Activated CD4-positive, alpha-beta memory T cell treated with anti-CD3 and anti-CD28 coated beads for 36 hours (primary cell): ENCODE measurements at regions not wholly inside any gene's neighbourhood (a gene's known extent, or its start where the extent isn't known, plus 50 kb on each side); places are given as distances from the start of the nearest gene placed in this dataset.

Source experiments
- CTCF ChIA-PET: fragments of 350-600 bp; sonication (Branson Sonifier 250); formaldehyde crosslinking; loops from one replicate; lab custom pipeline; 2021; ENCODE audit warnings: antibody characterized with exemption, inconsistent platforms; lab: Charles Lee
- POLR2A ChIA-PET: fragments of 350-600 bp; sonication (Branson Sonifier 250); formaldehyde crosslinking; loops from one replicate; lab custom pipeline; 2021; ENCODE audit warnings: antibody characterized with exemption; lab: Charles Lee
- DNase-seq: peaks from one replicate; pipeline ENCODE4 v3.0.0-alpha.2; 2020
- H3K27ac Mint-ChIP-seq: one replicate; pipeline ENCODE4 v1.8.0; 2021; ENCODE audit warnings: mixed read lengths
- H3K27me3 Mint-ChIP-seq: one replicate; pipeline ENCODE4 v1.8.0; 2021; ENCODE audit warnings: mixed read lengths
- H3K36me3 Mint-ChIP-seq: one replicate; pipeline ENCODE4 v1.8.0; 2021; ENCODE audit warnings: mixed read lengths
- H3K4me1 Mint-ChIP-seq: one replicate; pipeline ENCODE4 v1.8.0; 2021; ENCODE audit warnings: low read depth, mixed read lengths
- H3K4me3 Mint-ChIP-seq: one replicate; pipeline ENCODE4 v1.8.0; 2021; ENCODE audit warnings: mild to moderate bottlenecking, mixed read lengths
- H3K9me3 Mint-ChIP-seq: one replicate; pipeline ENCODE4 v1.8.0; 2021; ENCODE audit warnings: mixed read lengths
- intact Hi-C: fragments of 100-400 bp; cut with micrococcal nuclease; formaldehyde crosslinking; loops from one replicate; pipeline ENCODE4 v1.15.1; 2023

DNA sequence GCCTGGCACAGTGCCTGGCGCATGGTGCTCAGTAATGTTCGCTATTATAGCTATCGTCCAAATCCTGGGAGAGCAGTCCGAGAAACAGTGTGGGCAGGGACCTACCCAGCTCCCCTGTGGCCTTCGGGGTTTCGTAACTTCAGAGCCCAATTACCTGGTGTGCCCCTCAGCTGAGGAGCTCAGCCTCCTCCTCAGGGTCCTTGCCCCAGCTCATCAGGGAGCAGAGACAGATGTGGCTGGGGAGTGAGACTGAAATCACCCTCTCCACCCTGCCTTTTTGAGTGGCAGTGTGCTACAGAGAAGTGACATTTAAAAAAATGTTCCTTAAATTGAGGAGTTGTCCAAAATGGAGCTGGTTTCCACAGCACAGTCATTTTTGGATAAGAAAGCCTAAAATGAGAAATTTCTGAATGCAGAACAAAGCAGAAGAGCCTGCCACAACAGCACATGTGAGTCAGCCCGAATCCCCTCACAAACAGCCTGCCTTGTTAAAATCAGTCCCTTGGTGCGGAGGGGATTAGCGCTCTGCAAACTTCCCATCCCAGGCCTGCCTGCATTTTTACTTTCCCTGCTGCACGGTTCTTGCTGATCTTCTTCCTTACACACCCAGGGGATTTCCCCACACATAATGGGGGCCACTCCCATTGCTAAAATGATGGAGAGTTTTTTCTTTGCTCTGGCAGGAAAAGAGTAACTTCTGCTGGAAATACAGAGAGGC lies 78.1 kb upstream of the PITX1 start:
- POLR2A ChIA-PET = no interaction called here
- no peaks in the 10 kb centered on the region for H3K36me3 Mint-ChIP-seq
- DNase-seq = no peak
- intact Hi-C loops = no loop called here
- no peak overlapping the region for H3K27ac Mint-ChIP-seq
- H3K4me3 Mint-ChIP-seq = no peak overlapping the region
- no peaks in the 10 kb centered on the region for H3K4me1 Mint-ChIP-seq
- H3K9me3 Mint-ChIP-seq = no peaks in the 10 kb centered on the region
- H3K27me3 Mint-ChIP-seq = no peaks in the 10 kb centered on the region
- CTCF ChIA-PET = no interaction called here

DNA sequence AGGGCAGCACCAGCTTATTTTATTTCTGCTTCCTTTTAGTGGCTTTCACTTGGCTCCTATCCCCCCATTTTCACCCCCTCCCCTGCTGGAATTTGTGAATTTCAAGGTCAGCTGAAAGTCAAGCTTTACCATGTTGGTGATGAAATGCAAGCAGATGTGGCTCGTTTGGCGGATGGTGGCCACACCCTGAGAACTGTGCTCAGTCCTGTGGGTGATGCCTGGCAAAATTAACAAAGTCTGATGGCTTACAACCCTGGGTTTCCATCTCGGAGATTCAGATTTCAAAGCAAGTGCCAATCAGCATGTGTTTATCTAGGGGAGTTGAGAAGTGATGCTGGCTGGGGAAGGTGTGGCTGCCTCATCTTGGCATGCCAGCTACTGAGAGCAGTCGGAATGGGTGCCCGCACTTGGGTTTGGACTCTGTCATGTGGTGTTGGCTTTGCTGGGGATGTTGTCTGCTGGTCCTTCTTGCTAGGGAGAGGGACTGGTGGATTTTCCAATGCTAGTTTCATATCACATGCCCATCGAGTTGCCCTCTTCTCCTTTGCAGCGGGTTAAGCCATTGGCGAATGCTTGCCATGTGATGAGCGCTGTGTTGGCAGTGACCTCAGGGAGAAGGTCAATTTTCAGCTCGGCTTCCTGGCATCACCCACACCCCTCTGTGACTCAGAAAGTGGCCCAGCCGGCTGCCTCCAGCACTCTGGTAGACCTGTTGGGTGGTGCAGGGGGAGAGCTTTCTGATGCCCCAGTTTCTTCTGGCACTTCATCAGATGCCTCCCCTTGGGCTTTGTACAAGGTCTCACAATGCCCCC lies 77.0 kb upstream of the PITX1 start:
- no peaks in the 10 kb centered on the region for H3K4me1 Mint-ChIP-seq
- peaks cover under 1% of the 10 kb centered on the region for H3K27me3 Mint-ChIP-seq
- DNase-seq = no peak
- no peak overlapping the region for H3K4me3 Mint-ChIP-seq
- H3K36me3 Mint-ChIP-seq = no peaks in the 10 kb centered on the region
- H3K27ac Mint-ChIP-seq = no peak overlapping the region
- no peaks in the 10 kb centered on the region for H3K9me3 Mint-ChIP-seq
- ChIA-PET CTCF (no interaction called here), POLR2A (no interaction called here)
- intact Hi-C loops = no loop called here

DNA sequence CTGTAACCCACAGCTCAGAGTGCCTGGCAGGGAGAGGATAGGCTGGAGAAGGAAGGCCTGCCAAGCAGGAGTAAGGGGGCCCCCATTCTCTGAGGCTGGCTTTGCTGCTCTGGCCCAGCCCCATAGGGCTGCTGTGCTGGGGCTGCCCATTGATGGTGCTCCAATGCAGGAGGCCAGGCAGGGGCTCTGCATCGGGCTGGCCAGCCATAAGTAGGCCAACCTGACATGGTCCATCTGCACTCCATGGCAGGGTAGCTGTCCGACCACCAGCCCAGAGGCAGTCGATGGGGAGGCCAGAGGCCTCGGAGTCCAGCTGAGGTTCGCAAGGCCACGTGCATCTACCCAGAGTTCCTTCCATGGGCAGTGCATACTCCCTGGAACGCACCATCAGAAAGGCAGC lies 75.0 kb upstream of the PITX1 start:
- intact Hi-C loops = no loop called here
- no peaks in the 10 kb centered on the region for H3K36me3 Mint-ChIP-seq
- H3K27me3 Mint-ChIP-seq = peaks cover 3% of the 10 kb centered on the region
- no peaks in the 10 kb centered on the region for H3K4me1 Mint-ChIP-seq
- ChIA-PET CTCF (no interaction called here), POLR2A (no interaction called here)
- no peaks in the 10 kb centered on the region for H3K9me3 Mint-ChIP-seq
- no peak for DNase-seq
- H3K27ac Mint-ChIP-seq = no peak overlapping the region
- H3K4me3 Mint-ChIP-seq = no peak overlapping the region

DNA sequence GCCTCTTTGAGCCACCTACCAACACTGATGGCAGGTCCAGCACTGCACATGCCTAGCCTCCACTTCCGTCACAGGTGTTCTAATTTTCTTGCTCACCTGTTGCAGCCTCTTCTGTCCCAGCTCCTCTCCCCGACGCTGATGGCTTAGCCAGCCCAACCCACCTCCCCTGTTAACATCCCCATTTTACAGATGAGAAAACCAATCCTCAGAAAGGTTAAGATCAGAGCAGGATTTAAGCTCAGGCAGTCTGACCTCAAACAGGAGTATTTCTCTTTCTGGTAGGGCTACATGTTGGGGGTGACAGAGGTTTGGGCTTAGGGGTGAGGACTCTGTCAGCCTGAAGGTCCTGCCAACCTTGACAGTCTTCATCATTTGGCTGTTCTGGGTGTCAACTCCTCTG lies 74.5 kb upstream of the PITX1 start:
- POLR2A ChIA-PET = no interaction called here
- no peaks in the 10 kb centered on the region for H3K36me3 Mint-ChIP-seq
- H3K4me1 Mint-ChIP-seq = no peaks in the 10 kb centered on the region
- DNase-seq = no peak
- CTCF ChIA-PET = no interaction called here
- no peaks in the 10 kb centered on the region for H3K9me3 Mint-ChIP-seq
- H3K27me3 Mint-ChIP-seq = peaks cover 3% of the 10 kb centered on the region
- no peak overlapping the region for H3K27ac Mint-ChIP-seq
- no peak overlapping the region for H3K4me3 Mint-ChIP-seq
- intact Hi-C loops = no loop called here

DNA sequence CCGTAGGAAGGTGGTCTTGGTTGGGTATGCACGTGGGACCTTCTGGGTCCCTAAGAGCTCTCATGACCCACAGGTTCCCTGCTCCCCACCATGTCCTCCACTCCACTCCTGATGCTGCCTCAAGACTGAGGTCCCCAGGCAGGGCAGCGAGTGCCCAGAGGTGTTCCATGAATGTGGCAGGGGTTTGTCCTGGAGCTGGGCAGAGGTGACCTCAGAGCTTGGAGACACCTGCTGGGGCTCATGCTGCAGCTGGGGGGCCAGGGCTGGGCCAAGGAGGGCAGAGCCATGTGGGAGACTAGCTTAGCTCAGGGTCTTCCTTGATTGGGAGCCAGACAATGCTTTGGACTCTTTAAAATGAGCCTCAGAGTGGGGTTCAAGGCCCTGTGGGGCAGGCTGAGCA lies 74.0 kb upstream of the PITX1 start:
- Mint-ChIP-seq H3K27ac (no peak overlapping the region), H3K4me1 (no peaks in the 10 kb centered on the region), H3K9me3 (no peaks in the 10 kb centered on the region), H3K4me3 (no peak overlapping the region), H3K36me3 (no peaks in the 10 kb centered on the region), H3K27me3 (peaks cover 3% of the 10 kb centered on the region)
- no peak for DNase-seq
- intact Hi-C loops = no loop called here
- ChIA-PET POLR2A (no interaction called here), CTCF (no interaction called here)

DNA sequence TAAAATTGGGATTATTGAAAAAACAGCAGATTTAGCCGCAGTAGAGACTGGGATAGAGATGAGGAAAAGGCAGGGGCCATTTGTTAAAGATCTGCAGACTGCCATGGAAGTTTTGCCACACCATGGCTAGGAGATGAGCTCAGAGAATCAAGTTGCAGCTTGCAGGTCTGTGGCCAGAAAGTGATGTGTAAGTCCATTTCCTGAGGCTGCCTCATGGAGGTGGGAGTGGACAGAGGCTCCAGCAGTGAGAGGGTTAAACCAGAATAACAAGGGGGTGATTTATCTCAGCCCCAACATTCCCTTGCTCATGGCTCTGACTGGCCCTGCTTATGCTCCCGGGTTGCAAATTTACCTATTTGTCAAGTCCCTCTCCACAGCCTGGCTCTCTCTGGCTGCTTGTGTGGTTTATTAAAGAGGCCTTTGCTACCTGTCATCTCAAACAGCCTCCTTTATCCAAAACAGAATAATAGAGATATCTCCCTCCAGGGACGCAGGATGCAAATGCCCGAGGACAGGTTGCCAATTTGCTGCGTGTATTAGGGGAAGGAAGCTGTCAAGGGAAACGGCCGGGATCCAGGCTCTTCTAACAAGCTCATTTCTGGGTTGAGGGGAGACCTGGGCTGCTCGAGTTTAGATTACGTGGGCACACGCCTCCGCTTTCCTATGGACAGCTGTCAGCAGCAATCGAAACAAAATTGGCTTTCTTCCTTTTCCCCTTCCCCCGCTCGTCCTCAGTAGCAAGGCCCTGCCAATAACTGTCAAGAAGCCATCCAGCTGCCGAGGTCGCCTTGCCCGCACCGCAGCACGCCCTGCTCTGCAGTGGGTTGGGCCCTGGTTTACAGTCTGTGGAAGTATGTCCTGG lies 72.8 kb upstream of the PITX1 start:
- ChIA-PET POLR2A (interaction anchor here (0.6 kb wide), 1 partner anchor 354 kb away, joined by 3 read pairs; no protein-coding TSS in a partner anchor), CTCF (no interaction called here)
- intact Hi-C loops = no loop called here
- Mint-ChIP-seq H3K4me1 (no peaks in the 10 kb centered on the region), H3K27ac (no peak overlapping the region), H3K9me3 (no peaks in the 10 kb centered on the region), H3K36me3 (no peaks in the 10 kb centered on the region), H3K27me3 (peaks cover 3% of the 10 kb centered on the region), H3K4me3 (no peak overlapping the region)
- no peak for DNase-seq

DNA sequence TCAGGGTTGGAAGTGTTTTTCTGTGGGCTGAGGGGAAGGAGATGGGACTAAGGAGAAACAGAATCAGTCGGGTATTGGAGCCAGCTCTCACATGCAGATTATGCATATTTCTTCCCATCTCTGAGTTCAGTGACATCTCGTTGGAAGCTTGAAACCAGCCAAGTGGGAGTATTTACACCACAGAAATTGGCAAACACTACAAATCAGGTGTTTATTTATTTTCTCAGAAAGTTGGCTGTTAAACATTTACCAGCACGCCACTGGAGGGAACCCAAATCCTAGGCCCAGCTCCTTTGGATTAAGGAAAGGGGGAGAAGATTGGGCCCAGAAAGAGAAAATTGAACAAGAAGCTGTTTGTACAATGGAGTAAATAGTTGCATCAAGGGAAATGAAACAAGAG lies 72.1 kb upstream of the PITX1 start:
- no peaks in the 10 kb centered on the region for H3K4me1 Mint-ChIP-seq

DNA sequence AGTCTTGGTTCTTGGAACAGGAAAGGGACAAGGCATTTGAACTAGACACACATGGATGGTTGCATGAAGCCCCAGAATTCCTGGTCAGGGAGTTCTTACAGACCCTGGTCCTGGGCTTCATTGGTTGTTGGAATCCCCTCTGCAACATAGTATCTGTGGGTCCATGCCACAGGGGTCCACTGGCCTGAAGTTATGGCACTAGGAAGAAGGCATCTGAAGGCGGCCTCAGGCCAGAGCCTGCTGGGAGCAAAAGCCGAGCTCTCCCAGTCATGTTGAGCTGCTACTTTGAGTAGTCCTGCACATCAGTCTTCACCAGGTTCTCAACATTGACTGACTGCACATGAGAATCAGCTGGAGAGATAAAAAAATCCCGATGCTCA lies 71.1 kb upstream of the PITX1 start:
- intact Hi-C loops = no loop called here
- Mint-ChIP-seq H3K9me3 (no peaks in the 10 kb centered on the region), H3K27ac (no peak overlapping the region), H3K4me1 (no peaks in the 10 kb centered on the region), H3K4me3 (no peak overlapping the region), H3K36me3 (no peaks in the 10 kb centered on the region), H3K27me3 (peaks cover 3% of the 10 kb centered on the region)
- ChIA-PET CTCF (interaction anchor here (0.6 to 0.8 kb wide), 2 partner anchors 9 to 86 kb away, joined by 4 read pairs; no protein-coding TSS in a partner anchor), POLR2A (no interaction called here)
- no peak for DNase-seq

More for the DNA sequence above, 72.1 kb upstream of the PITX1 start:
- ChIA-PET POLR2A (no interaction called here), CTCF (no interaction called here)
- no peak for DNase-seq
- Mint-ChIP-seq H3K27ac (no peak overlapping the region), H3K4me3 (no peak overlapping the region), H3K9me3 (no peaks in the 10 kb centered on the region), H3K36me3 (no peaks in the 10 kb centered on the region), H3K27me3 (peaks cover 3% of the 10 kb centered on the region)
- intact Hi-C loops = no loop called here

DNA sequence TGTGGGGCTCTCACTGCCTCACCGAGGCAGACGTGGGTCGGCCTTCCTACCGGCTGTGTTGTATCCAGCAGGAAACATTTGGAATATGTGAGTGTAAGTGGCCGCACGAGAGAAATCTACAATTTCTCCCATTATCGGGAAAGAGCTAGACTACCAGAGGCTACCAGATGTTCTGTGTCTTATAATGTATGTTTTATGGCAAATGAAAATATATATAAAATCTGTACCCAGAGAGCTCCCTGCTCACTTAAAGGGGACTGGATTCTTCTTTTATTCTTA lies 69.5 kb upstream of the PITX1 start:
- intact Hi-C loops = no loop called here
- CTCF ChIA-PET = no interaction called here
- no peak overlapping the region for H3K27ac Mint-ChIP-seq

DNA sequence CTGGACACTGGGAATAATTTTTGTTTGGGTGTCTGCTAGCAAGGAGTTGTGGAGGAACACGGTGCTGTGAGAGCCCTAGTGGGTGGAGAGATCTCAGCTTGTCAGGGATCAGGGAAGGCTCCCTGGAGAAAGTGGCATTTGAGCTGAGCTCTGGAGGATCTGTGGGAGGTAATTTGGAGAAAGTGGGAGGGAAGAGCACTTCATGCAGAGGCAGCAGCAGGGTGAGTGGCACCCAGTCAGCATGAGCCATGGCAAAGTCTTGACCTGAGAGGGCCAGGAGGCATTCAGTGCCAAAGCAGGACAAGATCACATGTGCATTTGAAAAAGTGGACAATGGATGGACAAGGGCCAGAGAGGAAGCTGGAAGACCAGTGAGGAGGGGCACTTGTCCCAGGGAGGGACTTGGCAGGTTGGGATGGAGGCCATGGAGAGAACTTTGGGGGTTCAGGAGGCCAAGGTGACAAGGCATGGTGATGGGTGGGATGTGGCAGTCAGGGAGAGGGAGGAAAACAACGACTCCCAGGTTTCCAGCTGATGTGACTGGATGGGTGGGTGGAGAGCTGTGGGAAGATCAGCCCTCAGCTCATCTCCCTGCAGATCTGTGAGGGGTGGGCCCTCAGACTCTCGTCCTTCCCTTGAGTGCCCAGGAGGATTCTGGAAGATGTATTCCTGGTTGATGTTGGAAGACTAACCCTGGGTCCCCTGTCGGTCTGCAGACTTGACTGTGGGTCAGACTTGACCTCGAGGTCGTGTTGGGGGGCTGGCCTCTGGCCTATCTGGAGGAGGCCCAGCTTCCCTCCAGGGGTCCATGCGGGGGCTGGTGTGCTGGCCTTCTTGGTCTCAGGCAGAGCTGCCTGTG lies 68.9 kb upstream of the PITX1 start:
- ChIA-PET POLR2A (no interaction called here), CTCF (interaction anchor here (1.4 kb wide), 1 partner anchor 88 kb away, joined by 3 read pairs; no protein-coding TSS in a partner anchor)
- Mint-ChIP-seq H3K27ac (no peak overlapping the region), H3K4me3 (no peak overlapping the region), H3K9me3 (no peaks in the 10 kb centered on the region), H3K4me1 (no peaks in the 10 kb centered on the region), H3K27me3 (peaks cover 3% of the 10 kb centered on the region), H3K36me3 (no peaks in the 10 kb centered on the region)
- no peak for DNase-seq
- intact Hi-C loops = no loop called here

More for the DNA sequence above, 69.5 kb upstream of the PITX1 start:
- Mint-ChIP-seq H3K4me3 (no peak overlapping the region), H3K9me3 (no peaks in the 10 kb centered on the region), H3K36me3 (no peaks in the 10 kb centered on the region), H3K27me3 (peaks cover 3% of the 10 kb centered on the region), H3K4me1 (no peaks in the 10 kb centered on the region)
- DNase-seq = no peak
- POLR2A ChIA-PET = no interaction called here

DNA sequence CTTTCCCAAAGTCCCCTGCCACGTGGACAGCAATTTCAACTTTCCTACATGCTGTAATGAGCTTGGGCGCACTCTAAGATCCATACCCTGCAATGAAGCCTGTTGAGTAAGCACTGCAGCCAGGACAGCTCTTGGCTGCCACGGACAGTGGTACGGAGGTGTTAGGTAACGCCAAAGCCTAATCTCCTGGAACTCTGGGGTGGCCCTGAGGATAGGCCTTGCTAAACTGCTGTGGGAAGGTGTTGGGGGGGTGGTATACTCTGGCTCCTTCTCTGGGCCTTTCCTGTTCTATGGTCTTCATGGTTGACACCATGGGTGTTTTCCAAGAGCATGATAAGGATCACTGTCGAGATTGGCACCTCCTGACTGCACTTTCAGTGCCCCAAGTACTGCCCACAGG lies 66.4 kb upstream of the PITX1 start:
- ChIA-PET CTCF (no interaction called here), POLR2A (no interaction called here)
- DNase-seq = no peak
- no peak overlapping the region for H3K27ac Mint-ChIP-seq
- H3K4me3 Mint-ChIP-seq = no peak overlapping the region
- no peaks in the 10 kb centered on the region for H3K36me3 Mint-ChIP-seq
- peaks cover 11% of the 10 kb centered on the region for H3K27me3 Mint-ChIP-seq
- no peaks in the 10 kb centered on the region for H3K4me1 Mint-ChIP-seq
- no peaks in the 10 kb centered on the region for H3K9me3 Mint-ChIP-seq
- intact Hi-C loops = no loop called here
